GM18873 (cell line): ENCODE measurements at regions not wholly inside any gene's neighbourhood (a gene's known extent, or its start where the extent isn't known, plus 50 kb on each side); places are given as distances from the start of the nearest gene placed in this dataset.

Source experiments
- ATAC-seq: cut with Tn5 transposase; IDR thresholded peaks from one replicate; pipeline ENCODE4 v1.9.1; 2021; ENCODE audit warnings: mild to moderate bottlenecking, moderate library complexity, moderate number of reproducible peaks; ENCODE audit not compliant: unreplicated experiment, low FRiP score

GRCh38 chr10:61356354-61356753 lies 96.8 kb downstream of the TMEM26 start:
- no peak for ATAC-seq

DNA sequence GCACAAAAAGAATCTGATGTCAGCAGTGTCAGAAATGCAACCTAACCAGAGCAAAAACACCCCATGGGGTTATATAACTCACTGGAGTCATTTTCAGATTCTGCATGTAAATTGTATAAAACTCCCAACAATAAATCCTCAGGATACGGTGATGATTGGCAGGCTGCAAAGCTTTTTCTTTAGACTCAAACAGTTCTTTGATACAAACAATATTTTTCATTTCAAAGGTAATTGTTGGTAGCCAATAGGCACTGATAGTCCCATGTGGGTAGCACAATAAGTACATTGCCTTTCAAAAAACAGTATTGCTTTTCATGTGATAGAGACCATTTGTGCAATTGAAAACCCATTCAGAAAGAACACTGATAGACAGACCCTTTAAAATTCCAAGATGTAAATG lies 98.0 kb downstream of the TMEM26 start:
- ATAC-seq, result no peak

GRCh38 chr10:61354401-61354975 lies 98.7 kb downstream of the TMEM26 start:
- no peak for ATAC-seq

GRCh38 chr10:61350794-61351193 lies 102.4 kb downstream of the TMEM26 start:
- no peak for ATAC-seq

- no peak for ATAC-seq
These were observed 103.1 kb downstream of the TMEM26 start for GRCh38 chr10:61350068-61350467.

DNA sequence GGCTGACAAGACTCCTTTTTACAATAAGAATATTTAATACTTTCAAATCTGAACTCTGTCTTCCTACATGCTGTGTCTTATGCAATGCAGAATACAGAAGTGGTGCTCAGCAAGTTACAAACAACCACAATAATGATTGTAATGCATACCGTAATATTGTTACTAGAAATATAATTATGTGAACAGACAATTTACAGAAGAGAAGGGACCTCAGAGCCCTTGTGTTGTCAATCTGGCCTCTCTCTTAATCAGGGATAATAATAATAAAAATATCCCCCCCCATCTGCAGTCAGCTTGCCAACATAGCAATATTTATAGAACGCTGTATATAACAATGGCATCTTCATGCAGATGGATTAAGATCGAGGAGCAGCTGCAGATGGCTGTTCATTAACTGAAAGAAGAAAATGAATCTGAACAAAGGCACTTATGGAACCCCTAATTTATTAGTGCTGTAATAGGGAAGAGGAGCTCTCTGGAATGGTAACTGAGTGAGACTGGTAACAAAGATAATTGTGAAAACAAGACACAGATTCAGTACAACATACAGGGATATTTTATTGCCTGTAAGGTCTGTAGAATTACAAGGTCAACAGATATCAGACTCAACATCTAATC lies 106.3 kb downstream of the TMEM26 start:
- no peak for ATAC-seq

GRCh38 chr10:61343796-61344195 lies 109.4 kb downstream of the TMEM26 start:
- no peak for ATAC-seq

GRCh38 chr10:61342858-61343572 lies 110.2 kb downstream of the TMEM26 start:
- no peak for ATAC-seq

GRCh38 chr10:61341008-61341407 lies 112.2 kb downstream of the TMEM26 start:
- no peak for ATAC-seq

- no peak for ATAC-seq
These were observed 115.0 kb downstream of the TMEM26 start for GRCh38 chr10:61338146-61338545.

DNA sequence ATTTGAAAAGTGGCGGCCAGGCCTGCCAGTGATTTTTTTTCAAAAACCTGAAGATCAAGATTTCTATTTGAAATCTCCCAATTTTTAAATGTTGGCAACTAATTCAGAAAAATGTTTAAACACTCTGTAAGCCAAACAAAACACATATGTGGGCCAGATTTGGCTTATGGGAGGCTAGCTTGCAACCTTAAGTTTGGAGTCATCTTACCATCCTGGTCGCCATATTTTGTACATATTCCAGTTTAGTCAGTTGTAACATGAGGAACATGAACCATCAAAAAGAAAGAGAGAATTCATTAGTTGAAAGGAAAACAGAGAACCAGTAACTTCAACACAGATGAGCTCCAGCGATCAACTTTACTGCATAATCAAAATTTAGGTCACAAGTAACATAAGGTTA lies 115.4 kb downstream of the TMEM26 start:
- no peak for ATAC-seq

- ATAC-seq, result no peak
These were observed 116.3 kb downstream of the TMEM26 start for GRCh38 chr10:61336831-61337230.

- no peak for ATAC-seq
These were observed 117.8 kb downstream of the TMEM26 start for GRCh38 chr10:61335359-61335758.

- no peak for ATAC-seq
These were observed 120.6 kb downstream of the TMEM26 start for GRCh38 chr10:61332581-61332980.

GRCh38 chr10:61330669-61331068 lies 122.5 kb downstream of the TMEM26 start:
- no peak for ATAC-seq

DNA sequence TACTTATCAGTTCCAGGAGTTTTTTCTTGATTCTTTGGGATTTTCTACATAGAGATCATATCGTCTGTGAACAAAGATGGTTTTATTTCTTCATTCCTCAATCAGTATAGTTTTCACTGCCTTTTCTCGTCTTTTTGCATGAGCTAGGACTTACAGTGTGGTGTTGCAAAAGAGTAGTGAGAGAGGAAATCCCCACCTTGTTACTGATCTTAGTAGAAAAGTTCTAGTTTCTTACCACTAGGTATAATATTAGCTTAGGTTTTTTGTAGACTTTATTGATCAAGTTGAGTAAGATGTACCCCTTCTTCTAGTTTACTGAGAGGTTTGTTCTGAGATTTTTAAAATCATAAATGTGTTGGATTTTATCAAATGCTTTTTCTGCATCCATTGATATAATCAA lies 123.3 kb downstream of the TMEM26 start:
- ATAC-seq, result peak; percentile 95

DNA sequence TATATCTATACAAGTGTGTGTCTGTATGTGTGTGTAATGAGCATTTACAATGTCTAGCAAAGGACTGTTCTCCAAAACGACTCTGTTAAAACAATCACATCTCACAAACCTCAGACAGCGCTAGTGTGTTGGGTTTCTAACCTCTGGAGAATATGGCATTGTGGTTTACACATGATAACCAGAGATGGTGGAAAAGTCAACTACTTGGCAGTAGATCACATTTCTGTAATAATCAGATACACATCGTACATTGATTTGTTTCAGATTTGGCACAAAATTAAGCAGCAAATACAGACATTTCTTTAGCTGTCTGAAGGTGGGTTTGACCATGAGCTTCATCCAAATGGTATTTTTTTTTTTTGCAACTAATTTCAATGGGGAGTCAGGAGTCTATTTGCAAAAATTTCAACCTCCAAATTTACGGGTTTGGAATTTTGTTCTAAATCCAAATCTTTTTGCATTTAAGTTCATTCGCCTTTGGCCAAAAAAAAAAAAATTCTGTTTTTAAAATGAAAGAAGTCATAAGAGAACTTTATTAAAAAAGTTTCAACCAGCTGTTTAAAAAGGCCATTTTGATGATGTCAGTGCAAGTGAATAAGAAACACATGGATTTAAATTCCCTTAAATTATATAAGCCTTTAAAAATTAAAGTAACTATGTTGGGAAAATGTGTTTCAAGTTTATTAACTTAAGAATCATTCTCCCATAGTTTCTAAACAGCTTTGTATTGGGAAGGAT lies 127.8 kb downstream of the TMEM26 start:
- no peak for ATAC-seq

DNA sequence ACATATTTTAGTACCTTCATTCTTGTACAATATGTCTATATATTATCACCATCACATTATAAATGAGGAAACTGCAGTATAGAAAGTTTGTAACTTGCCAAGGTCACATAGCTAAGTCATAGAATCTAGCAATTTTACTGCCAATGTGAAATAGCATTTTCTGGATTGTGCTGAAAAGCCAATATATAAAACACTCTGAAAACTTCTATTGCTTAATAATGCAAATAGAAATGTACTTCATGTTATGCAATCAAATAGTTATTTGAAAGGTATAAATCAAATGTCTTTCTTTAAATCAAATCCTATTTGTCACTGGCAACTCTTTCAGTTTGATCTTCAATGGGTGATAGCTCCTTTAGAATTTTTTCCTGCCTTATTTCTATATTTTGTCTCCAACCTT lies 129.5 kb downstream of the TMEM26 start:
- ATAC-seq, result no peak

DNA sequence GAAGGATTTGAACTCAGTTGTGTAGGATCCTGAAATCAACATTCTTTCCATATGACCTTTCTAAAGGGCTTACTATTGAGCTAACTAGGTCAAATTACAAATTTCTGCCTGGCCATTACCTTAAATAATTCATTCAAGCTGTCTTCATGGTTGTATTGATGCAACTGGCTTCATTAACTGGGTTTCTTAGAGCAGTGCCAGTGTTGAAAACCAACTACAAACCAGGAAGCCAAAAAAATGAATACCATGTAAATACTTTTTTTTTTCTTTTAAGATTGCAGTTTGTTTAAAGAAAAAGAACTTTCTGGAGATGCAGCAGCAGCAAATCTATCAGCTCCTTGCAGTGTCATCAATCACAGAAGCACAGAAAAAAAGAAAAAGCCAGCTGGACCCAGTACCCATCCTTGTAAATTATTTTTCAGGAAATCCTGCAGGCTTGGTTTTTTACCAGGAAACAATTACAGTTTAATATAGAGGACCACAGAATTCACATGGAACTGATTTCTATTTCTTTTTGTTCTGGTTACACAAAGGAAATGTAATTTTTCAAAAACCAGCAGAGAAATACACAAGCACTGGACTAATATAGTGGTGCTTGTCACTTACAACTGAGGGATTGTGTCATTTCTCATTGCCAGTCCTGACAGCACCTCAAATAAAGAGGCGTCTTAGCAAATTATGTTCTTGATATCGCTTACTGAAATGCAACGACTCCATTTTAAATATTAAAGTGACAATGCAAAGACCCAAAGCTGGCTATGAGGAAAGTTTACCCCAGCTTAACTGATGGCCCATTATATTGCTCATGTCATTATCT lies 131.9 kb downstream of the TMEM26 start:
- ATAC-seq, result no peak

DNA sequence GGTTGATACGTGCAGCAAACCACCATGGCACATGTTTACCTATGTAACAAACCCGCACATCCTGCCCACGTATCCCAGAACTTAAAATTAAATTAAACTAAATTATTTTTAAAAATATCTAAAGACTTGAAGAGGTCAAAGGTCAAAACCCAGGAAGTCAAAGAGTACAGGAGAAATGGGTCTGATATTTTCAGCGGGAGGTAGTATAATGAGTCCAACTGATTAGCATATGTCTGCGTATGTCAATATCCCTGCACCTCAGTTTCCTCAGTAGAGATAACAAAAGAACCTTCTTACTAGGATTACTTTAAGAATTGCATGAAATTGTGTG lies 133.0 kb downstream of the TMEM26 start:
- ATAC-seq, result no peak
